Stomach smooth muscle (tissue), 2 donors: ENCODE measurements at regions not wholly inside any gene's neighbourhood (a gene's known extent, or its start where the extent isn't known, plus 50 kb on each side); places are given as distances from the start of the nearest gene placed in this dataset.

Source experiments
- H3K27ac ChIP-seq: one replicate; pipeline ENCODE4 v1.7.0; 2013; ENCODE audit warnings: mild to moderate bottlenecking, low read length, inconsistent platforms
- H3K27me3 ChIP-seq, 2 donors: one replicate each; pipeline ENCODE4 v1.7.0; 2013; ENCODE audit warnings: low read length in 2 of 2; ENCODE audit not compliant: insufficient read depth in 2 of 2, control insufficient read depth in 1 of 2
- H3K36me3 ChIP-seq, 2 donors: one replicate each; pipeline ENCODE4 v1.7.0; 2013; ENCODE audit warnings: low read length in 2 of 2; ENCODE audit not compliant: control insufficient read depth in 2 of 2, insufficient read depth in 2 of 2
- H3K4me1 ChIP-seq: one replicate; pipeline ENCODE4 v1.7.0; 2013; ENCODE audit warnings: low read length; ENCODE audit not compliant: control insufficient read depth, insufficient read depth
- H3K4me3 ChIP-seq, 2 donors: one replicate each; pipeline ENCODE4 v1.7.0; 2013; ENCODE audit warnings: low read length in 2 of 2
- H3K9ac ChIP-seq, 2 donors: one replicate each; pipeline ENCODE4 v1.7.0; 2013; ENCODE audit warnings: low read length in 2 of 2, mild to moderate bottlenecking in 1 of 2
- H3K9me3 ChIP-seq, 2 donors: one replicate each; pipeline ENCODE4 v1.7.0; 2013; ENCODE audit warnings: low read length in 2 of 2; ENCODE audit not compliant: control insufficient read depth in 2 of 2
- donor health status: healthy.
- donor health status: Pancreatic carcinoma.

GRCh38 chr6:25038300-25038699 is 102.5 kb upstream of the RIPOR2 start:
- Histone ChIP-seq H3K36me3 (no peaks in the 10 kb centered on the region), H3K4me1 (peaks cover 4% of the 10 kb centered on the region), H3K27ac (no peak overlapping the region), H3K9ac (no peak overlapping the region), H3K27me3 (no peaks in the 10 kb centered on the region), H3K9me3 (peaks cover 0 to 2% of the 10 kb centered on the region in 2 donors), H3K4me3 (no peak overlapping the region)

DNA sequence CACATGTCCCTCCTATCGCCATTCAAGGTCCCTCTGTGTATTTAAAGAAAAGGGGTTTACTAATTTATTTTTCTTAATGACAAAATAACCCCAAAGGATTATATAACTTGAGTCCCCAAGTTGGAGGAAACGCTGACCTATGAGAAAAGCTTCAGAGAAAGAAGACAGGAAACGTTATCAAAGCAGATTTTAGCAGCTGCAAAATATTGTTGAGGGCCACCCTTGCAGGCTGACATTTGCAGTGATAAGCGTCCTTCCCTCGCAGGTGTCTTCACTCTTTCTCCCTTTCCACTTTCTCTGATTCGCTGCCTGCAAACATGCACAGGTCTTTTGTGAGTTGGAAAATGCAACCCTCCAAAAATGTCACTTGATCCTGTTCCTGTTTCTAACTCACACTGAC is 103.2 kb upstream of the RIPOR2 start:
- H3K4me3 ChIP-seq = no peak overlapping the region
- H3K27ac ChIP-seq = no peak overlapping the region
- H3K9ac ChIP-seq = no peak overlapping the region

DNA sequence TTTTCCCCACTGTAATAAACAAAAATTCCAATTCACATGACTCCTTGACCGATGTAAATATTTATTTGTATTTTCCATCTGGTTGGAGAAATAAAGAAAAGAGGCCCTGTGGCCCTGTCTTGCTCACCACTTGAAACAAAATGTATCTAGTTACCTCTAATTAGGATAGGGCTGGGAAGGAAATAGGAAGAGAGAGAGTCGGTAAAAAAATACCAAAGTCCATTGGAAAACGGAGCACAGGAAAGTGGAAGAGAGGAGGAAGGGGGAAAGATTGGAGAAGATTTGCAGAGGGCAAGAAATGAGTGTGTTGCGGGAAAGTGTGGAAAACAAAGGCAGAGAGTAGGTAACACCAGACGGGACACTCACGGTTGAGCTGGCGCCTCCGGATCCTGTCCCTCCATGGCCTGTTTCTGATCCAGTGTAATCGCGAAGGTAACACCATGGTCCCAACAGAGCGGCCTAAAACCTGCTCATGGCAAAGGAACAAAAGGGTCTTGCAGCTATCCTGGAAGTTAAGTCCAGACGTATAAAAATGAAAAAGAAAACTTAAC is 105.8 kb upstream of the RIPOR2 start:
- Histone ChIP-seq H3K9ac (no peak overlapping the region), H3K27me3 (no peaks in the 10 kb centered on the region), H3K36me3 (no peaks in the 10 kb centered on the region), H3K4me1 (no peaks in the 10 kb centered on the region), H3K27ac (no peak overlapping the region), H3K9me3 (peaks cover 0 to 2% of the 10 kb centered on the region in 2 donors), H3K4me3 (no peak overlapping the region)

More for the DNA sequence above, 103.2 kb upstream of the RIPOR2 start:
- Histone ChIP-seq H3K36me3 (no peaks in the 10 kb centered on the region), H3K27me3 (no peaks in the 10 kb centered on the region), H3K9me3 (peaks cover 0 to 2% of the 10 kb centered on the region in 2 donors), H3K4me1 (peaks cover 4% of the 10 kb centered on the region)

GRCh38 chr6:25042036-25042521 is 106.3 kb upstream of the RIPOR2 start:
- H3K27me3 ChIP-seq = no peaks in the 10 kb centered on the region
- H3K4me3 ChIP-seq = no peak overlapping the region
- no peak overlapping the region for H3K9ac ChIP-seq
- no peaks in the 10 kb centered on the region for H3K4me1 ChIP-seq
- H3K27ac ChIP-seq = no peak overlapping the region
- H3K36me3 ChIP-seq = no peaks in the 10 kb centered on the region
- peaks cover 0 to 2% of the 10 kb centered on the region in 2 donors for H3K9me3 ChIP-seq

DNA sequence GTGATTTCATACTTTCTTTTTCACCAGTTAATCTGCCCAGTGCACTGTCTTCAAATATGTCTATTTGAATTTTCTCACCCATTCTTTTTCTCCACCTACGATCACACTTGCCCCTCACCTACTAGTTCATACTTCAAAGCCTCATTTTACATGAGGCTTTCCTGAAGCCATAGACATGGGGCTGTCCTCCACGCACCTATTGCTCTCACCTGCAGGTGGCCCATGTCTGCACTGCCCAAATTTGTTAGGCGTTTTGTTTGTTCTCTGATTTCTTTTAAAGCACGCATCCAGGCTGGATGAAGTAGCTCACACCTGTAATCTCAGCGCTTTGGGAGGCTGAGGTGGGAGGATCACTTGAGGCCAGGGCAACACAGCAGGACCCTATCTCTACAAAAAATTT is 106.8 kb upstream of the RIPOR2 start:
- H3K9me3 ChIP-seq = peaks cover 0 to 2% of the 10 kb centered on the region in 2 donors
- H3K27me3 ChIP-seq = no peaks in the 10 kb centered on the region
- no peak overlapping the region for H3K27ac ChIP-seq
- no peaks in the 10 kb centered on the region for H3K4me1 ChIP-seq
- H3K9ac ChIP-seq = no peak overlapping the region
- no peak overlapping the region for H3K4me3 ChIP-seq
- no peaks in the 10 kb centered on the region for H3K36me3 ChIP-seq

DNA sequence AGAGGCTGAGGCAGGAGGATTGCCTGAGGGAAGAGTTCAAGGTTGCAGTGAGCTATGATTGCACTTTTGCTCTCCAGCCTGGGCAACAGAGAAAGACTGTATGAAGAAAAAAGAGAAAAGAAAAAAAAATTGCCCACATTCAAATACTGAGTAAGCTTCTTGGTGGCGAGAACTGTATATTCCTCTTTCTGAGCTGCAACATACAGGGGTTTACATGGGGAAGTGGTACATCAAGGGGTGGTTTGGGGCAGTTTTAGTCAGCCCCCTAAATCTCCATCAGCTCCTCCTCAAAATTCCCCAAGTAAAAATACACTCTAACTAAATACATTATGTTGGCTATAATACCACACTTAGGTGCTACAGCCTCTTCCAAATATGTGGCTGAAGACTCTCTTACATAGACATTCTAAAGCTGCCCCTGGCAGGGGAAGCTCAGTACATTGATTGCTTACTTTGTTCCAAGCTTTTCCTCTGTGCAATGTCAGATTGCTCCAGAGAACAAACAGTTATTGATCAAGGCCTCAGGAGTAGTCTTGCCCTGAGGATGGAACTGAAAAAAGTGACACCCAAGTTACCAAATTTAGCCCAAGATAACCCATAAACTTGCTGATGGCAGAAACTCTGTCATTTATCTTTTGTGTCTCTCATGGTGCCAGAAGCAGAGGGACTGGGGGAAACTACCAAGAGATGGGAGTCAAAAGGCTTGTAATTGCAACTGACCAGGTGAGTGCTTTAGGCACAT is 107.4 kb upstream of the RIPOR2 start:
- H3K4me1 ChIP-seq = no peaks in the 10 kb centered on the region
- H3K9ac ChIP-seq = no peak overlapping the region
- no peaks in the 10 kb centered on the region for H3K27me3 ChIP-seq
- no peaks in the 10 kb centered on the region for H3K36me3 ChIP-seq
- peaks cover 0 to 2% of the 10 kb centered on the region in 2 donors for H3K9me3 ChIP-seq
- H3K27ac ChIP-seq = no peak overlapping the region
- H3K4me3 ChIP-seq = no peak overlapping the region

- Histone ChIP-seq H3K36me3 (no peaks in the 10 kb centered on the region), H3K27ac (no peak overlapping the region), H3K9ac (no peak overlapping the region), H3K4me1 (no peaks in the 10 kb centered on the region), H3K9me3 (no peaks in the 10 kb centered on the region), H3K4me3 (no peak overlapping the region), H3K27me3 (no peaks in the 10 kb centered on the region)
Measured at GRCh38 chr6:25043892-25044291, 108.1 kb upstream of the RIPOR2 start.

GRCh38 chr6:25046942-25047341 is 111.2 kb upstream of the RIPOR2 start:
- no peaks in the 10 kb centered on the region for H3K4me1 ChIP-seq
- H3K27me3 ChIP-seq = no peaks in the 10 kb centered on the region
- H3K36me3 ChIP-seq = no peaks in the 10 kb centered on the region
- no peaks in the 10 kb centered on the region for H3K9me3 ChIP-seq
- no peak overlapping the region for H3K4me3 ChIP-seq
- no peak overlapping the region for H3K9ac ChIP-seq
- H3K27ac ChIP-seq = no peak overlapping the region

DNA sequence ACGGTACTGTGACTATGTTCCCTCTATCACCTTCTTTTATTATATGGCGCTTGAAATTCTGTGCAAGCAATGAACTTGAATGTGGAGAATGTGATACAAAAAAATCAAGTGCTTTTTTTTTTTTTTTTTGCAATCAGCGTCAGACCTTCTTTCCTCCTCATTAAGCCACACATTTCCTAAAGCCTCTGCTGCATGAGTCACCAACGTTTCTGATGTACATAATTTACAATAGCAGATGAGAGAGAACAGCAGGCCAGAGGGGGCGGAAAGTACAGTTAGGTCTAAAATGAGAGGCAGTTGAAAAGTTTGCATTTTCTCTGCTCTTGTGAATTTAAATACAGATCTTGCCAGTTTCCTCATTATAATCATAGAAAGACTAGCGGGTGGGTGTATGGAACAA is 114.6 kb upstream of the RIPOR2 start:
- Histone ChIP-seq H3K9me3 (no peaks in the 10 kb centered on the region), H3K4me1 (no peaks in the 10 kb centered on the region), H3K9ac (no peak overlapping the region), H3K27ac (no peak overlapping the region), H3K27me3 (no peaks in the 10 kb centered on the region), H3K36me3 (no peaks in the 10 kb centered on the region), H3K4me3 (no peak overlapping the region)

GRCh38 chr6:25051083-25051482 is 115.3 kb upstream of the RIPOR2 start:
- Histone ChIP-seq H3K27ac (no peak overlapping the region), H3K9ac (no peak overlapping the region), H3K36me3 (no peaks in the 10 kb centered on the region), H3K4me3 (no peak overlapping the region), H3K4me1 (no peaks in the 10 kb centered on the region), H3K27me3 (no peaks in the 10 kb centered on the region), H3K9me3 (no peaks in the 10 kb centered on the region)

DNA sequence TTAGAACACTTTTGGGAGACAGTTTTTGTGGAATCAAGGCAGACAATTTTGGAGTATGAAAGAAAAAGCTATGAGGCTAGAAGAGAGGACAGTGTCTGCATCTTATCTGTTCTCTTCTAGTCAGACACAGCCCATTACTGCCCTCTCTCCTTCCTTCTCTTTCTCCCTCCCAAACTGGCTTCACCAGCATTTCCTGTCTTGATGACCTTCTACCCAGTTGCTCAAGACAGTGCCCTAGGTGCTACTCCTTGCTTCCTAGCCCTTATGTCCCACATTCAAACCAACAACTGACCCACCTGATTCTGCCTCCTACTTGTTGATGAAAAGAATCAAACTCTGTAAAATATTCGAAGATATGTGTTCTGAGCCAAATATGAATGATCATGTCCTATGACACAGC is 116.4 kb upstream of the RIPOR2 start:
- Histone ChIP-seq H3K4me3 (no peak overlapping the region), H3K9ac (no peak overlapping the region), H3K9me3 (no peaks in the 10 kb centered on the region), H3K27me3 (no peaks in the 10 kb centered on the region), H3K4me1 (no peaks in the 10 kb centered on the region), H3K27ac (no peak overlapping the region), H3K36me3 (no peaks in the 10 kb centered on the region)
